Cardiac muscle cell (in vitro differentiated cells and primary cell): ENCODE measurements at regions not wholly inside any gene's neighbourhood (a gene's known extent, or its start where the extent isn't known, plus 50 kb on each side); places are given as distances from the start of the nearest gene placed in this dataset.

Experiments used
- DNase-seq, 2 donors: peaks; one replicate each; pipeline versions ENCODE4 v3.0.0 to v3.0.0-alpha.2; 2010 to 2017; ENCODE audit warnings: low read depth in 1 of 2, low spot score in 1 of 2
- H3K27ac ChIP-seq: fragments of 200-600 bp; sonication (generic); 2 replicates; pipeline ENCODE4 v1.5.1; 2016
- H3K27me3 ChIP-seq: fragments of 200-600 bp; sonication (generic); 2 replicates; pipeline ENCODE4 v1.6.0; 2016; ENCODE audit warnings: control low read depth
- H3K36me3 ChIP-seq: fragments of 200-600 bp; sonication (generic); 2 replicates; pipeline ENCODE4 v1.5.1; 2016; ENCODE audit warnings: control low read depth
- H3K4me1 ChIP-seq: fragments of 200-600 bp; sonication (generic); 2 replicates; pipeline ENCODE4 v1.8.1; 2017; ENCODE audit warnings: low read depth, mild to moderate bottlenecking, mixed run types
- H3K4me3 ChIP-seq: fragments of 200-600 bp; sonication (generic); 2 replicates; pipeline ENCODE4 v1.5.1; 2016; ENCODE audit warnings: mild to moderate bottlenecking
- H3K9me3 ChIP-seq: fragments of 200-600 bp; sonication (generic); 2 replicates; pipeline ENCODE4 v1.5.1; 2017; ENCODE audit warnings: low read depth, mild to moderate bottlenecking, control low read depth
- CTCF ChIP-seq: IDR thresholded peaks from 2 replicates; pipeline ENCODE4 v1.5.1; 2012; ENCODE audit warnings: low read depth, mild to moderate bottlenecking, low read length

GRCh38 chr20:40602381-40602780 lies 86.7 kb downstream of the MAFB start:
- Histone ChIP-seq H3K4me3 (no peak overlapping the region), H3K9me3 (no peaks in the 10 kb centered on the region), H3K27ac (no peak overlapping the region), H3K4me1 (peaks cover 4% of the 10 kb centered on the region), H3K27me3 (no peaks in the 10 kb centered on the region), H3K36me3 (no peaks in the 10 kb centered on the region)
- TF ChIP-seq CTCF: no peak
- no peak for DNase-seq

DNA sequence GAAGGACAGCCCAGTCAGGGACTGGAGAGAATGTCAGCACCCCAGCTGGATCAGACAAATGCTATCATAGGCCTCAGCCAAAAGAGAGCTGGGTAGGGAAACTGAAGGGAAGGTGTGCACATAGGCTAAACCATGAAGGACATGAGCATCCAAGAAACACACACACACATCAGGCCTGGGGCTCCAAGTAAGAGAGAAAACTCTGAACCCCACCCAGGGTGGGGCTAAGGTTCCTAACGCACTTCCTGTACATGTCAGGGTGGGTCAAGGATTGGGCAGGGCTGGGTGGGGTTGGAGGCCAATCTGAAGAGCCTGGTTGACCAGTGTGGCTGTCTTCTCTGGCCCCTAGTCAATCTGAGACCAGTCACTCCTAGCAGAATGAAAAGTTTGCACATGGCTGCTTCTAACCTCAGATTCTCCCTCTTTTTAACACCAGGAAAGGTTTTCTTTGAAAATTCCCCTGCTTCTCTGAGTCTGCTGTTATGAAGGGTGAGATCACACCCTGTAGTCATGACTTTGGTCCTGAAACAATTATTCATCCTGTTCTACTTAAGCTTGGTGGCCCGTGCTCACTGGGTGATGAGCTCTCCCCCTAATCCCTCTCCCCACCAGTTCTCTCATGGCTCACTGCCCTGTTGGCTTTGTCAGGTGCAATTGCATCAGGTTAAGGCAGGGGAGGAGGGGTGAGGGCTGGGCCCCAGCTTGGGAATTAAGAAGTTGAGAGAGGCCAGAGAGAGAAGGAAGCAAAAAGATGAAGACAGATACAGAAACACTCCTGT lies 88.4 kb downstream of the MAFB start:
- no peak for TF ChIP-seq CTCF
- H3K27ac ChIP-seq: no peak overlapping the region

GRCh38 chr20:40599987-40600386 lies 89.0 kb downstream of the MAFB start:
- H3K4me3 ChIP-seq: no peak overlapping the region
- no peaks in the 10 kb centered on the region for H3K36me3 ChIP-seq
- TF ChIP-seq CTCF: no peak

More for the DNA sequence above, 88.4 kb downstream of the MAFB start:
- no peak for DNase-seq
- Histone ChIP-seq H3K36me3 (no peaks in the 10 kb centered on the region), H3K4me3 (no peak overlapping the region), H3K4me1 (peaks cover 4% of the 10 kb centered on the region), H3K27me3 (no peaks in the 10 kb centered on the region), H3K9me3 (no peaks in the 10 kb centered on the region)

DNA sequence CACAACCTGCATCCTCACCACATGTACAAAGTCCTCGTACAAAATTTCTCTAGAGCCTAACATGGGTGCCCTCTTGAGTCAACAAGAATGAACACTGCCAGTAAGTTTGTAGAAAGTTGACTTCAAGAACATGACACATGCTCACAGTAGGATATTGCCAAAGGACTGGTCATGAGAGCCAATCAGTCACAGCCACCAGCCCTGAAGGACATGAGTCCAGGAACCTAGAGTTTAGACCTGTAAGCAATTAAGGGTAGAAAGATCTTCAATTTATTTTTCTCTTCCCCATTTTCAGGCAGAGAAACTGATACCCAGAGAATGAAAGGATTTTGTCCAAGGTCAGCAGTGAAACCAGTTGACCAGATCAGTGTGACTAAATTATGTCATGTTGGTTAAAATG lies 96.1 kb downstream of the MAFB start:
- TF ChIP-seq CTCF: no peak
- Histone ChIP-seq H3K27me3 (no peaks in the 10 kb centered on the region), H3K9me3 (no peaks in the 10 kb centered on the region), H3K4me1 (no peaks in the 10 kb centered on the region), H3K4me3 (no peak overlapping the region), H3K27ac (no peak overlapping the region), H3K36me3 (no peaks in the 10 kb centered on the region)
- no peak for DNase-seq

More at GRCh38 chr20:40599987-40600386, 89.0 kb downstream of the MAFB start:
- Histone ChIP-seq H3K4me1 (peaks cover 4% of the 10 kb centered on the region), H3K9me3 (no peaks in the 10 kb centered on the region), H3K27ac (no peak overlapping the region), H3K27me3 (no peaks in the 10 kb centered on the region)
- DNase-seq: no peak

DNA sequence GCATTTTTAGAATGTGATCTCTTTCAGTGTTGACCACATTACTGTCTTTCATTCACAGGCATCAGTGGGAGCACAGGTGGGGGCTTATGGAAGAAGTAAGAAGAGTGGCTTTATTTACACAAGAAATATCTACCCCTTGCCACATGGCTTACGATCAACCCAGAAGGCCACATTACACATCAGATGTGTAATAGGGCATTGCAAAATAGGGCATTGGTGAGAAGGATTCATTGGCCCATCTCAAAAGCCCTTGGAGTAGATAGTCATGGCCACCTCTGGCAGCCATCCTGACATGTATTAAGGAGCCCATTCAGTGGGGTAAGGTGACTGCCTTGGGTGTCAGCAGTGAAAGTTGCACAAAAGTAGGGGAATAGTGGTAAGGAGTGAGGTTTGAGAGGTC lies 97.5 kb downstream of the MAFB start:
- Histone ChIP-seq H3K4me3 (no peak overlapping the region), H3K27ac (no peak overlapping the region), H3K4me1 (no peaks in the 10 kb centered on the region), H3K27me3 (no peaks in the 10 kb centered on the region), H3K36me3 (no peaks in the 10 kb centered on the region), H3K9me3 (no peaks in the 10 kb centered on the region)
- no peak for TF ChIP-seq CTCF
- no peak for DNase-seq

DNA sequence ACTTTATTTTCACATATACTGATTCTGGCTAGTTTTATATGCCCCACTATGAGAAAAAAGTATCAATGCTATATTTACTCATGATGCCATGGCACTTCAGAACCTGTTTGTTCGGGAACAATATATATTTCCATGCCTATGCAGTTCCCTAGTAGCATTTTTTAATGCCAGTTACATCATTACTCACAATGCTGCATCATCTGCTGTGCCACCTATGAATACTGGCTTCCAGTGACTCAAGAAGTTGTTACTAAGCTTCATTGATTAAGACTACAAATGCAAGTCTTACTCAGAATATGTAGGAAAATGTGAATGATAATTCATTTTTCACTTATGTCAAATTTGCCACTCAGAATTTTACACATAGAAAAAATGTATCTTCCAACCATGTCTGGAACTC lies 97.9 kb downstream of the MAFB start:
- no peaks in the 10 kb centered on the region for H3K27me3 ChIP-seq
- H3K36me3 ChIP-seq: no peaks in the 10 kb centered on the region
- no peak overlapping the region for H3K27ac ChIP-seq
- no peak for DNase-seq
- H3K9me3 ChIP-seq: no peaks in the 10 kb centered on the region
- no peaks in the 10 kb centered on the region for H3K4me1 ChIP-seq
- H3K4me3 ChIP-seq: no peak overlapping the region
- no peak for TF ChIP-seq CTCF
